H9 (cell line): ENCODE measurements at regions not wholly inside any gene's neighbourhood (a gene's known extent, or its start where the extent isn't known, plus 50 kb on each side); places are given as distances from the start of the nearest gene placed in this dataset.

Experiments used
- DNase-seq: peaks from one replicate; pipeline ENCODE4 v3.0.0-alpha.2; 2017
- H2AFZ ChIP-seq: one replicate; pipeline ENCODE4 v1.6.1; 2013; ENCODE audit warnings: mild to moderate bottlenecking, low read length, control low read depth, moderate library complexity
- H2AK5ac ChIP-seq: 2 replicates; pipeline ENCODE4 v1.6.1; 2013; ENCODE audit warnings: low read length, control low read depth, mixed read lengths; ENCODE audit not compliant: insufficient read length
- H2BK120ac ChIP-seq: one replicate; pipeline ENCODE4 v1.6.1; 2013; ENCODE audit warnings: low read depth, mild to moderate bottlenecking, low read length, control low read depth, inconsistent platforms; ENCODE audit not compliant: poor library complexity, severe bottlenecking
- H2BK12ac ChIP-seq: 2 replicates; pipeline ENCODE4 v1.6.1; 2013; ENCODE audit warnings: low read length, control low read depth, mixed read lengths, low read depth; ENCODE audit not compliant: insufficient read length
- H2BK15ac ChIP-seq: 2 replicates; pipeline ENCODE4 v1.6.1; 2013; ENCODE audit warnings: low read depth, low read length, control low read depth
- H2BK20ac ChIP-seq: one replicate; pipeline ENCODE4 v1.6.1; 2013; ENCODE audit warnings: low read depth, mild to moderate bottlenecking, low read length, control low read depth, inconsistent platforms; ENCODE audit not compliant: poor library complexity, severe bottlenecking
- H2BK5ac ChIP-seq: 2 replicates; pipeline ENCODE4 v1.6.1; 2013; ENCODE audit warnings: low read length, control low read depth, mixed read lengths; ENCODE audit not compliant: insufficient read length
- H3K14ac ChIP-seq: 2 replicates; pipeline ENCODE4 v1.6.1; 2013; ENCODE audit warnings: low read length, control low read depth; ENCODE audit not compliant: insufficient read depth
- H3K18ac ChIP-seq: 2 replicates; pipeline ENCODE4 v1.6.1; 2013; ENCODE audit warnings: low read depth, mild to moderate bottlenecking, mixed read lengths, low read length, control low read depth; ENCODE audit not compliant: insufficient read length
- H3K23ac ChIP-seq: 2 replicates; pipeline ENCODE4 v1.6.1; 2013; ENCODE audit warnings: low read length, control low read depth, mixed read lengths, low read depth; ENCODE audit not compliant: insufficient read length
- H3K23me2 ChIP-seq: 2 replicates; pipeline ENCODE4 v1.6.1; 2013; ENCODE audit warnings: low read depth, mild to moderate bottlenecking, mixed read lengths, low read length, control low read depth; ENCODE audit not compliant: insufficient read length, poor library complexity, severe bottlenecking
- H3K27ac ChIP-seq: 2 replicates; pipeline ENCODE4 v1.5.1; 2013; ENCODE audit warnings: low read length, control low read depth, mixed read lengths, low read depth; ENCODE audit not compliant: insufficient read length
- H3K27me3 ChIP-seq: 2 replicates; pipeline ENCODE4 v1.6.1; 2013; ENCODE audit warnings: low read length, control low read depth, inconsistent platforms; ENCODE audit not compliant: insufficient read depth
- H3K4ac ChIP-seq: 2 replicates; pipeline ENCODE4 v1.6.1; 2013; ENCODE audit warnings: low read depth, mild to moderate bottlenecking, control low read depth, inconsistent platforms, low read length, moderate library complexity
- H3K4me1 ChIP-seq: 2 replicates; pipeline ENCODE4 v1.6.1; 2013; ENCODE audit warnings: low read length, control low read depth, inconsistent platforms; ENCODE audit not compliant: insufficient read depth
- H3K4me2 ChIP-seq: 2 replicates; pipeline ENCODE4 v1.6.1; 2013; ENCODE audit warnings: low read length, control low read depth, mixed read lengths; ENCODE audit not compliant: insufficient read length, insufficient read depth
- H3K56ac ChIP-seq: 2 replicates; pipeline ENCODE4 v1.6.1; 2013; ENCODE audit warnings: low read depth, mild to moderate bottlenecking, mixed read lengths, low read length, control low read depth; ENCODE audit not compliant: insufficient read length
- H3K79me1 ChIP-seq: 2 replicates; pipeline ENCODE4 v1.6.1; 2013; ENCODE audit warnings: low read depth, mild to moderate bottlenecking, moderate library complexity, low read length, control low read depth, inconsistent platforms; ENCODE audit not compliant: insufficient read depth, poor library complexity, severe bottlenecking
- H3K79me2 ChIP-seq: 2 replicates; pipeline ENCODE4 v1.6.1; 2013; ENCODE audit warnings: low read length, control low read depth, inconsistent platforms; ENCODE audit not compliant: insufficient read depth
- H3K9ac ChIP-seq: 2 replicates; pipeline ENCODE4 v1.6.1; 2013; ENCODE audit warnings: low read length, control low read depth, mixed read lengths; ENCODE audit not compliant: insufficient read length; ENCODE audit errors: extremely low read depth
- H3K9me3 ChIP-seq: one replicate; pipeline ENCODE4 v1.6.1; 2013; ENCODE audit warnings: low read depth, low read length, inconsistent platforms; ENCODE audit not compliant: control insufficient read depth
- H3T11ph ChIP-seq: one replicate; pipeline ENCODE4 v1.6.1; 2013; ENCODE audit warnings: mild to moderate bottlenecking, low read length, control low read depth, inconsistent platforms
- H4K20me1 ChIP-seq: one replicate; pipeline ENCODE4 v1.6.1; 2013; ENCODE audit not compliant: control insufficient read depth, insufficient read length, insufficient read depth
- H4K5ac ChIP-seq: 2 replicates; pipeline ENCODE4 v1.6.1; 2013; ENCODE audit warnings: low read depth, mild to moderate bottlenecking, mixed read lengths, low read length, control low read depth; ENCODE audit not compliant: insufficient read length
- H4K8ac ChIP-seq: replicated peaks from 2 replicates; pipeline ENCODE4 v1.6.1; 2013; ENCODE audit warnings: low read length, control low read depth, mixed read lengths, low read depth; ENCODE audit not compliant: insufficient read length
- H4K91ac ChIP-seq: 2 replicates; pipeline ENCODE4 v1.6.1; 2013; ENCODE audit warnings: low read depth, mild to moderate bottlenecking, moderate library complexity, mixed read lengths, low read length, control low read depth; ENCODE audit not compliant: insufficient read length
- H3K27ac Mint-ChIP-seq, 3 experiments: 2 replicates in 2 of 3; 3 replicates in 1 of 3; pipeline ENCODE4 v1.8.0; 2020 to 2021; ENCODE audit warnings: mixed read lengths in 3 of 3, mild to moderate bottlenecking in 1 of 3, moderate library complexity in 1 of 3
- H3K27me3 Mint-ChIP-seq: 2 replicates; pipeline ENCODE4 v1.8.0; 2021; ENCODE audit warnings: low read depth, mild to moderate bottlenecking, moderate library complexity, mixed read lengths
- H3K36me3 Mint-ChIP-seq, 3 experiments: 2 replicates in 2 of 3; 3 replicates in 1 of 3; pipeline ENCODE4 v1.8.0; 2020 to 2021; ENCODE audit warnings: low read depth in 3 of 3, mixed read lengths in 3 of 3; ENCODE audit not compliant: insufficient read depth in 1 of 3
- H3K4me1 Mint-ChIP-seq, 2 experiments: 2 replicates each; pipeline ENCODE4 v1.8.0; 2020; ENCODE audit warnings: mixed read lengths in 2 of 2
- H3K4me3 Mint-ChIP-seq, 2 experiments: 2 replicates in 1 of 2; 3 replicates in 1 of 2; pipeline ENCODE4 v1.8.0; 2020 to 2021; ENCODE audit warnings: mild to moderate bottlenecking in 2 of 2, mixed read lengths in 2 of 2, moderate library complexity in 1 of 2
- H3K9me3 Mint-ChIP-seq, 2 experiments: 2 replicates in 1 of 2; 3 replicates in 1 of 2; pipeline ENCODE4 v1.8.0; 2020; ENCODE audit warnings: mild to moderate bottlenecking in 2 of 2, mixed read lengths in 2 of 2, moderate library complexity in 1 of 2
- TF ChIP-seq, protein P1 (sequence below): fragments of 200-600 bp; sonication (generic); conservative IDR thresholded peaks from 3 replicates; pipeline ENCODE4 v1.8.0; 2021; ENCODE audit warnings: antibody characterized with exemption, mild to moderate bottlenecking

DNA sequence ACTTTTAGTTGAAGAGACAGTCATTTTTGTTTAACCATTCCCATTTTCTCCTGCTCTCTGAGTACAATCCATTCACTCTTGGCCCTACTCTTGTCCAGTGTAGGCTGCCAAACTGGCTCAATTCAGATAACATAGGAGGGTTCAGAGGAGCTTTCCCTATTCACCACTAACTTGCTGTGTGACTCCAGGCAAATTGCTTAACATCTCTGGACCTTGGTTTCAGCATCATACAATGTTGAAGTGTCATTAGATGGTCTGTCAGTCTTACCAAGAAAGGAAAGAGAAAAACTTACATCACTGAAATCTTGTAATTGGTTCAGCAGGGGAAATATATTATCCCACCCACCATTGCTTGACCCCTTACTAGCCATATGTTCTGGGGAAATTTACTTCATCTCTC lies 171.4 kb upstream of the MCHR2 start:
- no peaks in the 10 kb centered on the region for H3K9me3 ChIP-seq
- H2BK20ac ChIP-seq = no peak overlapping the region
- no peak for DNase-seq
- no peak overlapping the region for H2BK5ac ChIP-seq
- H3K27ac Mint-ChIP-seq = no peak overlapping the region
- H3K79me2 ChIP-seq = no peaks in the 10 kb centered on the region
- no peaks in the 10 kb centered on the region for H3K36me3 Mint-ChIP-seq
- no peak overlapping the region for H2BK12ac ChIP-seq
- no peak overlapping the region for H3K4me2 ChIP-seq
- H3K9me3 Mint-ChIP-seq = no peaks in the 10 kb centered on the region; a peak in 1 of 5 replicates
- H3K56ac ChIP-seq = no peak overlapping the region
- H3K23me2 ChIP-seq = no peaks in the 10 kb centered on the region
- no peak overlapping the region for H3T11ph ChIP-seq
- peaks cover 15% of the 10 kb centered on the region; the same call in 1 of the 2 replicates for H3K4me1 ChIP-seq
- no peak overlapping the region for H3K18ac ChIP-seq
- no peak overlapping the region for H3K9ac ChIP-seq
- H3K79me1 ChIP-seq = no peaks in the 10 kb centered on the region
- TF ChIP-seq, protein P1, sequence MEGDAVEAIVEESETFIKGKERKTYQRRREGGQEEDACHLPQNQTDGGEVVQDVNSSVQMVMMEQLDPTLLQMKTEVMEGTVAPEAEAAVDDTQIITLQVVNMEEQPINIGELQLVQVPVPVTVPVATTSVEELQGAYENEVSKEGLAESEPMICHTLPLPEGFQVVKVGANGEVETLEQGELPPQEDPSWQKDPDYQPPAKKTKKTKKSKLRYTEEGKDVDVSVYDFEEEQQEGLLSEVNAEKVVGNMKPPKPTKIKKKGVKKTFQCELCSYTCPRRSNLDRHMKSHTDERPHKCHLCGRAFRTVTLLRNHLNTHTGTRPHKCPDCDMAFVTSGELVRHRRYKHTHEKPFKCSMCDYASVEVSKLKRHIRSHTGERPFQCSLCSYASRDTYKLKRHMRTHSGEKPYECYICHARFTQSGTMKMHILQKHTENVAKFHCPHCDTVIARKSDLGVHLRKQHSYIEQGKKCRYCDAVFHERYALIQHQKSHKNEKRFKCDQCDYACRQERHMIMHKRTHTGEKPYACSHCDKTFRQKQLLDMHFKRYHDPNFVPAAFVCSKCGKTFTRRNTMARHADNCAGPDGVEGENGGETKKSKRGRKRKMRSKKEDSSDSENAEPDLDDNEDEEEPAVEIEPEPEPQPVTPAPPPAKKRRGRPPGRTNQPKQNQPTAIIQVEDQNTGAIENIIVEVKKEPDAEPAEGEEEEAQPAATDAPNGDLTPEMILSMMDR = no peak
- no peak overlapping the region for H3K4me3 Mint-ChIP-seq
- no peak overlapping the region for H4K8ac ChIP-seq
- no peak overlapping the region for H3K4ac ChIP-seq
- no peak overlapping the region for H4K91ac ChIP-seq
- H4K5ac ChIP-seq = no peak overlapping the region
- peaks cover 11% of the 10 kb centered on the region; the same call in 1 of the 2 replicates for H3K27me3 Mint-ChIP-seq
- no peaks in the 10 kb centered on the region for H4K20me1 ChIP-seq
- no peak overlapping the region for H3K27ac ChIP-seq
- H2BK15ac ChIP-seq = no peak overlapping the region
- H3K27me3 ChIP-seq = no peaks in the 10 kb centered on the region; the same call in 1 of the 2 replicates
- no peak overlapping the region for H2AFZ ChIP-seq
- peaks cover 63 to 67% of the 10 kb centered on the region in 2 experiments for H3K4me1 Mint-ChIP-seq
- no peak overlapping the region for H2BK120ac ChIP-seq
- H3K14ac ChIP-seq = no peak overlapping the region
- no peak overlapping the region for H3K23ac ChIP-seq
- H2AK5ac ChIP-seq = no peak overlapping the region
